GM12878 (cell line): ENCODE measurements at regions not wholly inside any gene's neighbourhood (a gene's known extent, or its start where the extent isn't known, plus 50 kb on each side); places are given as distances from the start of the nearest gene placed in this dataset.

Source experiments
- ATAC-seq: fragments of 200-7000 bp; cut with Tn5 transposase; 3 replicates; pipeline ENCODE4 v1.9.1; 2020; ENCODE audit warnings: mild to moderate bottlenecking, moderate library complexity
- BruUV-seq: library from RNA; stranded (reverse); fragments of 400-500 nt; replicated peaks from 2 replicates; lab custom pipeline; 2021; lab: Mats Ljungman, UMichigan
- CTCF ChIA-PET: fragments of 300-600 bp; sonication (Branson Sonifier 250); formaldehyde crosslinking; extraction: SDS; loops from one replicate; lab custom pipeline; 2021; ENCODE audit warnings: inconsistent platforms; lab: Yijun Ruan, JAX
- POLR2A ChIA-PET: fragments of 350-600 bp; formaldehyde crosslinking; extraction: SDS; loops from one replicate; lab custom pipeline; 2021; ENCODE audit warnings: inconsistent platforms; lab: Charles Lee
- RAD21 ChIA-PET: fragments of 300-600 bp; sonication (Branson Sonifier 250); formaldehyde crosslinking; loops from one replicate; lab custom pipeline; 2023; ENCODE audit warnings: antibody characterized with exemption; ENCODE audit not compliant: unreplicated experiment; lab: Charles Lee
- SMC1A ChIA-PET: fragments of 300-600 bp; sonication (Branson Sonifier 250); formaldehyde crosslinking; loops from one replicate; lab custom pipeline; 2023; ENCODE audit not compliant: unreplicated experiment, uncharacterized antibody; lab: Charles Lee
- DNase-seq: peaks from one replicate; pipeline ENCODE4 v3.0.0-alpha.2; 2011; ENCODE audit warnings: low read depth, low spot score
- FAIRE-seq: peaks from 3 replicates; lab custom pipeline; 2011; peaks lifted over from hg19 to GRCh38; lab: Jason Lieb, UNC
- H2AFZ ChIP-seq: 2 replicates; pipeline ENCODE4 v1.6.0; 2011; ENCODE audit warnings: low read depth, low read length, control low read depth; ENCODE audit not compliant: control insufficient read depth
- H3K27ac ChIP-seq: 2 replicates; pipeline ENCODE4 v1.5.1; 2011; ENCODE audit warnings: control low read depth; ENCODE audit not compliant: control insufficient read depth, insufficient read depth
- H3K27me3 ChIP-seq, 2 experiments: replicated peaks in 1 of 2; 2 replicates each; pipeline versions ENCODE4 v1.6.0 to v1.6.1; 2011; ENCODE audit warnings: low read length in 1 of 2; ENCODE audit not compliant: control insufficient read depth in 2 of 2, insufficient read depth in 2 of 2
- H3K36me3 ChIP-seq, 2 experiments: 2 replicates each; pipeline ENCODE4 v1.5.1; 2011; ENCODE audit warnings: low read length in 1 of 2; ENCODE audit not compliant: control insufficient read depth in 2 of 2, insufficient read depth in 2 of 2
- H3K4me1 ChIP-seq: 2 replicates; pipeline ENCODE4 v1.6.1; 2011; ENCODE audit warnings: mild to moderate bottlenecking, low read length, moderate library complexity, mixed read lengths; ENCODE audit not compliant: control insufficient read depth, insufficient read depth
- H3K4me2 ChIP-seq: 2 replicates; pipeline ENCODE4 v1.6.0; 2011; ENCODE audit warnings: control low read depth; ENCODE audit not compliant: control insufficient read depth, insufficient read depth
- H3K4me3 ChIP-seq: fragments of 200-600 bp; sonication (generic); 2 replicates; pipeline ENCODE4 v1.5.1; 2016
- H3K79me2 ChIP-seq: 2 replicates; pipeline ENCODE4 v1.6.0; 2011; ENCODE audit warnings: low read length; ENCODE audit not compliant: control insufficient read depth, insufficient read depth
- H3K9ac ChIP-seq: 2 replicates; pipeline ENCODE4 v1.8.0; 2011; ENCODE audit warnings: low read length, control low read depth, mixed read lengths; ENCODE audit not compliant: control insufficient read depth, insufficient read depth
- H3K9me3 ChIP-seq: replicated peaks from 3 replicates; pipeline ENCODE4 v1.5.1; 2011; ENCODE audit warnings: mild to moderate bottlenecking, low read length; ENCODE audit not compliant: control insufficient read depth, insufficient read depth
- H4K20me1 ChIP-seq: 2 replicates; pipeline ENCODE4 v1.6.0; 2011; ENCODE audit not compliant: control insufficient read depth, insufficient read depth
- ESRRA ChIP-seq: IDR thresholded peaks from 2 replicates; pipeline ENCODE4 v1.6.1; 2012; ENCODE audit warnings: mild to moderate bottlenecking, low read length, improper control_type of control experiment
- EZH2 ChIP-seq: IDR thresholded peaks from 2 replicates; pipeline ENCODE4 v1.6.1; 2012; ENCODE audit warnings: low read depth, mild to moderate bottlenecking, control low read depth, inconsistent platforms, low read length, borderline replicate concordance; ENCODE audit not compliant: control insufficient read depth
- FOXK2 ChIP-seq: fragments of 450-650 bp; IDR thresholded peaks from 2 replicates; pipeline ENCODE4 v1.6.1; 2017; ENCODE audit warnings: mild to moderate bottlenecking, moderate library complexity
- LARP7 ChIP-seq: fragments of 450-650 bp; IDR thresholded peaks from 2 replicates; pipeline ENCODE4 v1.6.1; 2017; ENCODE audit warnings: mild to moderate bottlenecking
- PAX8 ChIP-seq: fragments of 450-650 bp; IDR thresholded peaks from 2 replicates; pipeline ENCODE4 v1.6.1; 2017; ENCODE audit warnings: mild to moderate bottlenecking, moderate library complexity
- RBBP5 ChIP-seq: fragments of 200-600 bp; sonication (generic); conservative IDR thresholded peaks from 2 replicates; pipeline ENCODE4 v1.6.1; 2016
- RELA ChIP-seq: fragments of 450-650 bp; IDR thresholded peaks from 2 replicates; pipeline ENCODE4 v1.8.0; 2014; ENCODE audit warnings: borderline replicate concordance; ENCODE audit not compliant: partially characterized antibody
- SP1 ChIP-seq: IDR thresholded peaks from one replicate; pipeline ENCODE4 v1.6.1; 2011; ENCODE audit warnings: low read depth, low read length
- SUZ12 ChIP-seq: fragments of 200-600 bp; sonication (generic); IDR thresholded peaks from one replicate; pipeline ENCODE4 v1.6.1; 2018; ENCODE audit warnings: antibody characterized with exemption, mild to moderate bottlenecking; ENCODE audit not compliant: unreplicated experiment
- ZBED1 ChIP-seq: IDR thresholded peaks from 2 replicates; pipeline ENCODE4 v1.6.1; 2016; ENCODE audit warnings: borderline replicate concordance
- ZNF24 ChIP-seq: fragments of 450-650 bp; IDR thresholded peaks from 2 replicates; pipeline ENCODE4 v1.6.1; 2017; ENCODE audit warnings: antibody characterized with exemption, mild to moderate bottlenecking
- ZSCAN29 ChIP-seq: fragments of 450-650 bp; IDR thresholded peaks from 2 replicates; pipeline ENCODE4 v1.6.1; 2017; ENCODE audit warnings: mild to moderate bottlenecking, moderate library complexity
- WGBS: methylation state at CpG from one replicate; pipeline ENCODE4 v1.1.6; 2016; ENCODE audit warnings: low lambda C conversion rate; ENCODE audit not compliant: insufficient replicate concordance, insufficient coverage; ENCODE audit errors: missing lambda C conversion rate; 5-methylcytosine and 5-hydroxymethylcytosine counted together
- in situ Hi-C: fragments of 300-500 bp; cut with MboI; formaldehyde crosslinking; loops from 9 replicates; pipeline ENCODE4 v1.14.3; 2018; ENCODE audit warnings: mixed read lengths
- intact Hi-C: fragments of 100-400 bp; cut with micrococcal nuclease; formaldehyde crosslinking; loops from one replicate; pipeline ENCODE4 v1.14.2; 2022; ENCODE audit not compliant: unreplicated experiment
- TF ChIP-seq, protein P1 (sequence below): IDR thresholded peaks from 2 replicates; pipeline ENCODE4 v1.6.1; 2011; ENCODE audit warnings: borderline replicate concordance, low read depth, mild to moderate bottlenecking, moderate library complexity, mixed read lengths, low read length; ENCODE audit not compliant: insufficient read depth; ENCODE audit errors: extremely low read length
- TF ChIP-seq, protein P2 (sequence below): fragments of 450-650 bp; IDR thresholded peaks from 2 replicates; pipeline ENCODE4 v1.6.1; 2017; ENCODE audit warnings: mild to moderate bottlenecking, moderate library complexity

DNA sequence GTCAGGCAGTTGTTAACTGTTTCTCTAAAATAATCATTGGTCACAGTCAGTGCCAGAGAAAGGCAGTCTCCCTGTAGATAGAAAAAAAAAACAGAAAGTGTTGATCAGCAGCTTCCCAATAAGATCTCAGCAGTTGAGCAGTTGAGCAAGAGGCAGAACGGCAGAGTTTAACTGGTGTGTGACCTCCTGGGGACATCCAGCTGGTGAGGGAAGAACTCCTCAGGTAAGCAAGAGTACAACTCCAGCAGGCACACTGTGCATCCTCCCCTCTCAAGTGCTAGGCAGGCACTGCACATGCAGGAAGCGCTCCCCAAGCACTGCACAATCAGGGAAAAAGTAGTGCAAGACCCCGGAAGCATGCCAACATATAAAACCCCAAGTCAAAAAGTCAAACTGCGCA is 1287.2 kb downstream of the NSUN3 start:
- Histone ChIP-seq H3K79me2 (no peaks in the 10 kb centered on the region), H3K4me2 (no peak overlapping the region), H4K20me1 (no peaks in the 10 kb centered on the region), H3K27ac (no peak overlapping the region), H3K27me3 (no peaks in the 10 kb centered on the region), H3K4me3 (no peak overlapping the region), H3K9me3 (no peaks in the 10 kb centered on the region; the same call in 2 of the 3 replicates), H3K36me3 (no peaks in the 10 kb centered on the region), H2AFZ (no peak overlapping the region), H3K4me1 (no peaks in the 10 kb centered on the region)
- DNase-seq: no peak
- FAIRE-seq: no peak
- 54% methylated on average over 4 of the region's 4 CpGs for WGBS
- SMC1A ChIA-PET: interaction anchor here (2.0 kb wide), 1 partner anchor 37 kb away, joined by 5 read pairs; no protein-coding TSS in a partner anchor
- POLR2A ChIA-PET: no interaction called here
- ATAC-seq: no peak
- RAD21 ChIA-PET: interaction anchor here (1.9 kb wide), 1 partner anchor 38 kb away, joined by 5 read pairs; no protein-coding TSS in a partner anchor
- intact Hi-C loops: no loop called here
- no peak for TF ChIP-seq ZBED1
- TF ChIP-seq PAX8: no peak
- TF ChIP-seq ZNF24: no peak
- TF ChIP-seq EZH2: no peak
- TF ChIP-seq FOXK2: no peak
- TF ChIP-seq ZSCAN29: no peak
- TF ChIP-seq SP1: no peak
- no peak for TF ChIP-seq LARP7
- TF ChIP-seq SUZ12: no peak
- TF ChIP-seq RELA: no peak
- TF ChIP-seq ESRRA: no peak
- TF ChIP-seq, protein P1, sequence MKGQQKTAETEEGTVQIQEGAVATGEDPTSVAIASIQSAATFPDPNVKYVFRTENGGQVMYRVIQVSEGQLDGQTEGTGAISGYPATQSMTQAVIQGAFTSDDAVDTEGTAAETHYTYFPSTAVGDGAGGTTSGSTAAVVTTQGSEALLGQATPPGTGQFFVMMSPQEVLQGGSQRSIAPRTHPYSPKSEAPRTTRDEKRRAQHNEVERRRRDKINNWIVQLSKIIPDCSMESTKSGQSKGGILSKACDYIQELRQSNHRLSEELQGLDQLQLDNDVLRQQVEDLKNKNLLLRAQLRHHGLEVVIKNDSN: no peak
- TF ChIP-seq RBBP5: no peak
- TF ChIP-seq, protein P2, sequence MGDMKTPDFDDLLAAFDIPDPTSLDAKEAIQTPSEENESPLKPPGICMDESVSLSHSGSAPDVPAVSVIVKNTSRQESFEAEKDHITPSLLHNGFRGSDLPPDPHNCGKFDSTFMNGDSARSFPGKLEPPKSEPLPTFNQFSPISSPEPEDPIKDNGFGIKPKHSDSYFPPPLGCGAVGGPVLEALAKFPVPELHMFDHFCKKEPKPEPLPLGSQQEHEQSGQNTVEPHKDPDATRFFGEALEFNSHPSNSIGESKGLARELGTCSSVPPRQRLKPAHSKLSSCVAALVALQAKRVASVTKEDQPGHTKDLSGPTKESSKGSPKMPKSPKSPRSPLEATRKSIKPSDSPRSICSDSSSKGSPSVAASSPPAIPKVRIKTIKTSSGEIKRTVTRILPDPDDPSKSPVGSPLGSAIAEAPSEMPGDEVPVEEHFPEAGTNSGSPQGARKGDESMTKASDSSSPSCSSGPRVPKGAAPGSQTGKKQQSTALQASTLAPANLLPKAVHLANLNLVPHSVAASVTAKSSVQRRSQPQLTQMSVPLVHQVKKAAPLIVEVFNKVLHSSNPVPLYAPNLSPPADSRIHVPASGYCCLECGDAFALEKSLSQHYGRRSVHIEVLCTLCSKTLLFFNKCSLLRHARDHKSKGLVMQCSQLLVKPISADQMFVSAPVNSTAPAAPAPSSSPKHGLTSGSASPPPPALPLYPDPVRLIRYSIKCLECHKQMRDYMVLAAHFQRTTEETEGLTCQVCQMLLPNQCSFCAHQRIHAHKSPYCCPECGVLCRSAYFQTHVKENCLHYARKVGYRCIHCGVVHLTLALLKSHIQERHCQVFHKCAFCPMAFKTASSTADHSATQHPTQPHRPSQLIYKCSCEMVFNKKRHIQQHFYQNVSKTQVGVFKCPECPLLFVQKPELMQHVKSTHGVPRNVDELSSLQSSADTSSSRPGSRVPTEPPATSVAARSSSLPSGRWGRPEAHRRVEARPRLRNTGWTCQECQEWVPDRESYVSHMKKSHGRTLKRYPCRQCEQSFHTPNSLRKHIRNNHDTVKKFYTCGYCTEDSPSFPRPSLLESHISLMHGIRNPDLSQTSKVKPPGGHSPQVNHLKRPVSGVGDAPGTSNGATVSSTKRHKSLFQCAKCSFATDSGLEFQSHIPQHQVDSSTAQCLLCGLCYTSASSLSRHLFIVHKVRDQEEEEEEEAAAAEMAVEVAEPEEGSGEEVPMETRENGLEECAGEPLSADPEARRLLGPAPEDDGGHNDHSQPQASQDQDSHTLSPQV: no peak
- TF ChIP-seq, all 136 proteins: peak for 0
- in situ Hi-C loops: no loop called here
- BruUV-seq: no TSS peak
- CTCF ChIA-PET: interaction anchor here (1.2 kb wide), 1 partner anchor 9 kb away, joined by 4 read pairs; no protein-coding TSS in a partner anchor
- no peak overlapping the region for H3K9ac ChIP-seq
